Stimulated activated CD4-positive, alpha-beta T cell treated with anti-CD3 and anti-CD28 coated beads, Interleukin-1b, Interleukin-23, amount 100 ng/mL, for 1 hour (primary cell): ENCODE measurements at regions not wholly inside any gene's neighbourhood (a gene's known extent, or its start where the extent isn't known, plus 50 kb on each side); places are given as distances from the start of the nearest gene placed in this dataset.
"Not testable (repeated sequence)": the region's sequence is repeated elsewhere in the genome, so short reads cannot be mapped to it uniquely, and the experiment has no call there.

Source experiments
- DNase-seq, 2 donors: peaks; one replicate each; pipeline ENCODE4 v3.0.0-alpha.2; 2020; ENCODE audit warnings: low read depth in 2 of 2

DNA sequence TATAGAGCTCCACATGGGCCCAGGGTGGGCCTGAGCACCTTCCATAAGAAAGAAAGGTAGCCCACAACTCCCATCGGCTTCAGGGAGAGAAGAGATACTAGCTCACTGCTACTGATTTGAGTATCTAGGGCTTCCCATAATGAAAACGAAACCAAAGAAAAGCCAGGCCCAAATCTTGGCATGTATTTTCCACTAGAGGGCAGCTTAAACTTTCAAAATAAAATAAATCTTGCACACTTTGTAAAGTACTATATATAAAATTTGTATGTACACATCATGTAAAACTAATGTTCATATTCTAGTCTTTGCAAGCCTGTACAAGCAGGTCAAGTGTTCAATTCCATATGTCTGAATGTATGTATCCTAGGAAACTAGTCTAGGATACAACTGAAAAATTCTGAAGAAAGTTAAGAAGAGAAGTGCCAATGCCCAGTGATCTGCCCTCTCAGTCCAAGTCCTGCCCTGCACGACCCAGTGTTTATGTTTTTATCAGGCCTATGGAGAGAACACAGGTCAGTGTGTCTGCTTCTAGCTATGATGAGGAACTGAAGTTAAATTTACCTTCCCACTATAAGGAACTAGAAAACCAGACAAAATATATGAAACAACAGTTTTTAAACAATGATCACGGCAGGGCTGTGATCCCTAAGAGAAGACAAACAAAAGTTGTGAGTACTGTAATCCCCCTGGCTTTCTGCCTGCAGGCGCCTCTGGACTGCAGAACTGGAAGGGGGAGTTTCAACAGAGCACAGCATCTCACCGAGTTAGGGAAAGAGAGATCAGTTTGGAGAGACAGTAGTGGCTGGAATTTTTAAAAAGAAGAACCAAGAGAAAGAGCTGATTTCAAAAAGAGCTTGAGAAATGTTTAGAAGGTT is 475.7 kb downstream of the UQCRFS1 start:
- DNase-seq, result no peak

- DNase-seq, result no peak
Measured at GRCh38 chr19:28736528-28736927, 476.4 kb downstream of the UQCRFS1 start.

DNA sequence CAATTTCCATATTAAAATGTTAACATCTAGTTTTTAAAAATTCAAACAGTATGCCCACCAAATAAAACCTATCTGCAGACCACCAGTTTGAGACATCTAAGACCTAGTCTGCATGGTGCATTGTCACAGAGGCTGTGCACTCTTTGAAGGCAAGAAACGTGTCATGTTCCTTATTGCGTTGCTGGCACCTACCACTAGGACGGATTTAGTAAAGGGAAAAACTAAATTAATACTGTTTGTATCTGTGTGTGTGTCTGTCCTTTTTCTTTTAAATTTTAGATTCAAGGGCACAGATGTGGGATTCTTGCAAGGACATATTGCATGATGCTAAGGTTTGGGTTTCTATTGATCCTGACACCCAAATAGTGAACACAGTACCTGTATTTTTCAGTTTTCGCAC is 481.4 kb downstream of the UQCRFS1 start:
- no peak for DNase-seq

GRCh38 chr19:28730791-28731512 is 482.0 kb downstream of the UQCRFS1 start:
- no peak for DNase-seq

DNA sequence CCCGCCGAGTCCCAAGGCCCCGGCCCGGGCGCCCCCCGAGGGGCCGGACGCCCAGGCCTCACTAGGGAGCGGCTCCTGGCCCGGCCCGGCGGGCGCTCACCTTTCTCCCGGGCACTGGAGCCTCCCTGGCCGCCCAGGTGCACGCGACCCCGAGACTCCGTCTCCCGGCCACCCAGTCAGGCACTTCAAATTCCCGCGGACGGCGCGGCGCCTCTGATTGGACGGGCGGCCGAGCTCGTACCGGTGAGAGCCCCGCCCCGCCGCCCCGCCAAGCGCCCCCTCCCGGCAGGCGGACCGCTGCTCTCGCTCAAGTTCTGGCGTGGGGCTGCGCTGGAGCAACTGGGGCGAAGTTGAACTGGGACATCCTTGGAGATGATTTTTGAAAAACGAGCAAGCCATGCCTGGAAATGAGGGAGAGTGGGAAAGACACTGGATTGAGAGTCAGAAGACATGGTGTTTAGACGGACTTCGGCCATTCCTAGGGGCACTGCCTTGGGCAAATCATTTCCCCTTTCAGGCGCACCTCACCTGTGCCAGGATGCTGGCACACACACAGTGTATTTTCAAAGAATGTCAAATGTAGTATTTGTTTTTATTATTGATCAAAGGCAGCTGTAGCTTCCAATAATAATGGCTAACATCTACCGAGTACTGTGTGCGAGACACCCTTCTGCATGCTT is 485.3 kb downstream of the UQCRFS1 start:
- DNase-seq, result no peak

DNA sequence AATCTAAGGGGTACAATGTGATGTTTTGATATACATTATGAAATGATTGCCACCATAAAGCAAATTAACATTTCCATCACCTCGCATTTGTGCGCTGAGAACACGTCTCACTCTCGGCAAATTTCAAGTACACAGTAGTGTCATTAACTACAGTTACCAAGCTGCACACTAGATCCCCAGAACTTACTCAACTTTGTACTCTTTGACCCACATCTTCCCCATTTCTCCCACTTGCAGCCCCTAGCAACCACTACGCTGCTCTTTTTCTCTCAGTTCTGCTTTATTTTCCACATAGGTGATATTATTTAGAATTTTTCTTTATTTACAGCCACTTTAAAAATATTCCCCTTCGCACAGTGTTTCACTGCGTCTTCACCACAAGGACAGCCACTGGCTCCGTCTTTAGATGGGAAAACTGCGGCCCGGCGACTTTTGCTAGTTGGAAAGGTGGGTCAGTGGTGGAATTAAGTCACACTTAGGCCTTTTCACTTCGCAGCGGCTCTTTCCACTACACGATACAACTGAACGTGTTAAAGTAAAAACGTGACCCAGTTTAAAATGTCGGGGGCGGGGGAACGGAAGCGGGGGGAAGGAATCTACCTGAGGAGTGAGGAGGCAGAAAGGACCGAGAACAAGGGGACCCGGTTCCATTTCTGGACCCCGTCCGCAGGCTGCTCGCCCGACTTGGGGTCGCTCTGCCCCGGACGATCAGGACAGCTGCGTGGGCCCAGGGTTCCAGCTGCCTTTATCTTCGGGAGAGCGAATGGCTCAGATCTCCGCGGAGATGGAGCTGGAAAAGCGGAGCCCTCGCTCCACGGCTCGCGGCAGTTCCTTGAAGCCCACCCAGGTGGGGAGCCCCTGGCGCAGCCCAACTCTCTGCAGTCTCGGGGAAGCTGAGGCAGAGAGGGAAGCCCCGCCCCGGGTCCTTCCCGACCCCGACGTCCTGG is 486.1 kb downstream of the UQCRFS1 start:
- DNase-seq, result no peak

- no peak for DNase-seq
Measured at GRCh38 chr19:28718909-28719308, 494.0 kb downstream of the UQCRFS1 start.

DNA sequence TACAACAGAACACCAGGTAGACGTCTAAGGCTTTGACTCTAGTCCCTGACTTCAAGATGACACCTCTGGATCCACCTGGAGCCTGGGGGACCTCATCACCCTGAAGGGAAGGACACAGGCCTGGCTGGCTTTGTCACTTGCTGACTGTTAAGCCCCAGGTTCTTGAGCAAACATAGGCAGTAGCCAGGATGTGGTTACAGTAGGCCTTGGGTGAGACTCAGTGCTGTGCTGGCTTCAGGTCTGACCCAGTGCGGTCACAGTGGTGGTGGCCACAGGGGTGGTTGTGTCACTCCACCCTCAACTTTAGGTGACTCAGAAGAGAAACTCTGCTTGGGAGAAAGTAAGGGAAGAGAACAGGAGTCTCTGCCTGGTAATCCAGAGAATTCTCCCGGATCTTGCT is 497.8 kb downstream of the UQCRFS1 start:
- DNase-seq, result no peak

- DNase-seq, result no peak
Measured at GRCh38 chr19:28711411-28711810, 501.5 kb downstream of the UQCRFS1 start.

DNA sequence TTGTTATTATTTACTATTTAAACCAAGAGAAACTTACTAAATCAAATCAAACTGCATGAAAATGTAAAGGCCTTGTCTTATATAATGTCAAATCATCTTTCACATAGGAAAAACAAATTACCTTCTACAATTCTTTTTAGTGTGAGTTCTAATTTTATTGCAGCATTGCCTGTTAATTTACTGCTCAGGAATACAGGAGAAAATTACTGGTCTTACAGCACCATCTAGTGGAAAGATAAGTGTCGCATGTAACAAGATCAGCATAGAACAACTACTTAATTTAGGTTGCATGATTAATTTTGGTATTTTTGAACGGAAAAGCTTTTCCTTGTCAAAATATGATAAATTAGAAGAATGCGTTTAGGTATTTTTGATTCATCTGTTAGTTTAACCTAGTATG is 502.7 kb downstream of the UQCRFS1 start:
- no peak for DNase-seq

DNA sequence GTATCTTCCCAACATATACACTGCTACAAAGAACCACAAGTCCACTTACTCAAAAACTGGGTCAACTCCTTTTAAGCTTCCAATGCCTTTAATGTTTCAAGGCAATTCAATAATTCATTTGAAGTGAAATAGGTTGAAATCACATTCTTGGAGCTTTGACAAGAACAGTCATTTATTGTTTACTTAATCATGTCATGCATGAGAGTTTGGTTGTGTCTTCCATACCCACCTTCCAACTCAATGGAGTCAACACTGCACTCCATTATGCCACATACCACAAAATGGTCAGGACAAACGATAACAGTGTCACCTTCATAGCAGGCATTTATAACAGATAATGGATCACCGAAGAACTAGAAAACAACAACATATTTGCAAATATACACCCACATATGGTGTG is 506.3 kb downstream of the UQCRFS1 start:
- no peak for DNase-seq

DNA sequence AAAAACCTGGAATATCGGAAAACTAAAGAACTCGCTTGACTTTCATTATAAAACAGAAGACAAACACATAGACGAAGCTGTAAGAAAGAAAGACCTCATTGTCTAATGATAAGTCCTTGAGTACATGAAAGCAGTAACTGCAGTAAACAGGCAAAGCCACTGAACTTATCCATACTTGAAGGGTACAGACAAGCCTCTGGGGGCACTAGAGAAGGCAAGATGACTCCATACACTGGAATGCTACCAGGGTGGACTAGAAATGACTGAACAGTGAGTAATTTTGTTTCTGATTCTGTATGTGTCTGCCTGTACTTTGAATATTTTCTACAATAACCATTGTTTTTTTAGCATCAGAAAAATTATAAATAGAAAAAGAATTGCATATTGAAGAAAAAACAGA is 507.9 kb downstream of the UQCRFS1 start:
- no peak for DNase-seq

- no peak for DNase-seq
Measured at GRCh38 chr19:28703400-28703956, 509.5 kb downstream of the UQCRFS1 start.

DNA sequence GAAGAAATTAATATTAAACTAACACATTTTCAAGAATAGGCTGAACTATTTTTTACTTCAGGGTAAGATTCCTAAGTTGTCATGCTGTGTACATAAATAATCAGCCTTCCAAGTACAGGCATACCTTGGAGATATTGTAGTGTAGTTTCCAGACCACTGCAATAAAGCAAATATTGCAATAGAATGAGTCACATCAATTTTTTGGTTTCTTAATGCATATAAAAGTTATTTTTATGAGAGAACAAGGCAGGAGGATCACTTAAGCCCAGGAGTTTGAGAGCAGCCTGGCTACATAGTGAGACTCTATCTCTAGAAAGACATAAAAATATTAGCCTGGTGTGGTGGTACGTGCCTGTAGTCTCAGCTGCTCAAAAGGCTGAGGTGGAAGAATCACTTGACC is 511.5 kb downstream of the UQCRFS1 start:
- no peak for DNase-seq

DNA sequence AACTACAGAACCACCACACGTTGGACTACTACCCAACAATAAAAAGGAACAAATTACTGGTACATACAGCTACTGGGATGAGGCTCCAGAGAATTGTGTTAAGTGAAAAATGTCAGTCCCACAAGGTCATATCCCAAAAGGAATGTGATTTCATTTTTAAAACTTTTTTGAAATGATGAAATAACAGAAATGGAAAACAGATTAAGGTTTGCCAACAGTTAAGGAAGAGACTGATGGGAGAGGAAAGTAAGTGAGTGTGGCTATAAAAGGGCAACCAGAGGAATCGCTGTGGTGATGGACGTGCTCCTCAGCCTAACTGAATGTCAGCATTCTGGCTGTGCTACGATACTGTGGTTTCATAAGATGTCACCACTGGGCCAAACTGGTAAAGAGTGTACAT is 512.8 kb downstream of the UQCRFS1 start:
- DNase-seq, result no peak

DNA sequence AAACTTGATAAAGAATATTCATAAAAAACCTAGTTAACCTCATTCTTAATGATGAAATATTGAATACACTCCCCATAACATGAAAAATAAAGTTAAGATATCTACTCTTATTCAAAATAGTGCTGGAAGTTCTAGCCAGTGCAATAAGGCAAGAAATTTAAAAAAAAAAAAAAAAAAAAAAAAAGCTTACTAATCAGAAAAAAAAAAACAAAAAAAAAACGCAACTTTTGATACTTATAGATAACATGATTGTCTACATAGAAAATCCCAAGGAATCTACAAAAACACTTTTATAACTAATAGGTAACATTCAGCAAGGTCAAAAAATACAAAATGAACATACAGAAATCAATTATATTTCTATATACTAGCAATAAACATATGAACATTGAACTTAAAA is 515.6 kb downstream of the UQCRFS1 start:
- no peak for DNase-seq

DNA sequence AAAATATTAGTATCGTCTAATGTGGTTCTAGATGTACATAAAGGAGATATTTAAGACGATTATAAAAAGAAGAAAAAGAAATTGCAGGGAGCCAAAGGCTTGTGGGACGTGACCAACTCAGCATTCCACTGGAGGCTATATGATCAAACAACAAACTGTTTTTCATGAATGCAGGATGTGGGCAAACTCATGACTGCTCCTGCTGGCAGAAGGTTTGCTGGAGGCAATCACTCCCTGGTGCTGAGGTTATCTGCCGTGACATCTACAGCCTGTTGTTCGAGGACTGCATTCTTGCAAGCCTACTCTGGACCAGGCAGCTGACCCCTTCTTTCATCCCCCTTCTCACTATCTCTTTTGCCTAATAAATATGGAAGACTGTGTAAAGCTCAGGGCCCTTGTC is 518.1 kb downstream of the UQCRFS1 start:
- DNase-seq, result no peak

DNA sequence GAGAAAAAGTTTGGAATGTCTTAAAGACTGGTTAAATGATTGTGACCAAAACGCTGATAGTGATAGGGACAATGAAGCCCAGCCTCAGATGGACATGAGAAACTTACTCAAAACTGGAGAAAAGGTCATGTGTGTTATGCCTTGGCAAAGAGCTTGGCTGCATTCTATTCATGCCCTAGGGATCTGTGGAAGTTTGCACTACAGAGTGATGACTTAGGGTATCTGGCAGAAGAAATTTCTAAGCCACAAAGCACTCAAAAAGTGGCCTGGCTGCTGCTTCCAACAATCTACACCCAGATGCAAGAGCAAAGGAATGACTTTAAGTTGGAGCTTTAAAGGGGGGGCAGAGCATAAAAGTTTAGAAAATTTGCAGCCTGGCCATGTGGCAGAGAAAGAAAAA is 521.3 kb downstream of the UQCRFS1 start:
- DNase-seq, result no peak

- not testable (repeated sequence) for DNase-seq
Measured at GRCh38 chr19:28689464-28689863, 523.5 kb downstream of the UQCRFS1 start.

- DNase-seq, result no peak
Measured at GRCh38 chr19:28687296-28687695, 525.7 kb downstream of the UQCRFS1 start.

- DNase-seq, result no peak
Measured at GRCh38 chr19:28686756-28687155, 526.2 kb downstream of the UQCRFS1 start.
